ENCODE measurements at regions not wholly inside any gene's neighbourhood (a gene's known extent, or its start where the extent isn't known, plus 50 kb on each side); places are given as distances from the start of the nearest gene placed in this dataset.

DNA sequence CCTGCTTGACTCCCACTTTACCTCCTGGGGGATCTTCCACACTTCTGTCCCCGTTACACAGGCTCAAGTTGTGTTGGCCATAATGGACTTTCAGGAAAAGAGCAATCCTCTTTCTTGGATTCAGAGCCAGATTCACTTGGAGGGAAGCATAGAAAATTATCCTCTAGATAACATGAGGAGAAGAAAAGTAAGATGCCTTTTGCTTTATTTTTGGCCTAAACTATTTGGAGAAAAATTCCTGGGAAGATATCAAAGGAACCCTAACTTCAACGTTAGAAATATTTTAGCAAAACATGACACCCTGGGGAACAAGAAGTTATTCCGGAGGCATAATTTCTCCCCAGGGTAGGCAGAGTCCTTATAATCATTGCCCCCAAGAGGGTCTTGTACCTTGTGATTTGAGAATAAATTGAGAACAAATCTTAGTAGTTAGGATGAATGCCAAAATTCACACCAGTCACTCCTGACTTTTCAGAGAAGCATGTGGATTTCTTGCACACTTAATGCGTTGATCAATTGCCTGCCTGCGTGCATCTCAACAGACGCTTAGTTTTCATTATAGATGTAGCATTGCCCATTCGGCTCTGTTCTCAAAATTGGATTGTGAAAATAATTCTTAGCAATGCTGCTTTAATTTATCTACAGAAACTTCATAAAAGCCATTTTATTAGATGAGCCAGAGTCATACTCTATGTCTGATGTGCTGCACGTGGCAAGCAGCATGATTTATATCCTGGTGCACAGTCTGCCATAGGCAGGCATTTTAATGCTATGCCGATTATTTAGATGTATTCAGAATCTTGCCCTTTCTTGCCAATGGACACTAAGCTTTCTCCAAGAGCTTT lies 224.4 kb downstream of the C7orf25 start:
- Histone ChIP-seq H3K27me3 (no peaks in the 10 kb centered on the region), H3K4me3 (no peak overlapping the region), H3K4me1 (no peaks in the 10 kb centered on the region), H3K27ac (no peak overlapping the region), H3K9me3 (no peaks in the 10 kb centered on the region), H3K36me3 (replicated peaks in 1 of 2; ENCODE audit: insufficient read depth in 1 of 2, low read depth in 2 of 2) (no peaks in the 10 kb centered on the region)
- DNase-seq: no peak
- TF ChIP-seq POLR2A (IDR thresholded peaks at IDR 0.05): no peak
- WGBS, 2 donors: 55 to 63% methylated on average over 9 of the region's 9 CpGs
- ATAC-seq: no peak
- intact Hi-C loops (cut with DNase I): no loop called here

DNA sequence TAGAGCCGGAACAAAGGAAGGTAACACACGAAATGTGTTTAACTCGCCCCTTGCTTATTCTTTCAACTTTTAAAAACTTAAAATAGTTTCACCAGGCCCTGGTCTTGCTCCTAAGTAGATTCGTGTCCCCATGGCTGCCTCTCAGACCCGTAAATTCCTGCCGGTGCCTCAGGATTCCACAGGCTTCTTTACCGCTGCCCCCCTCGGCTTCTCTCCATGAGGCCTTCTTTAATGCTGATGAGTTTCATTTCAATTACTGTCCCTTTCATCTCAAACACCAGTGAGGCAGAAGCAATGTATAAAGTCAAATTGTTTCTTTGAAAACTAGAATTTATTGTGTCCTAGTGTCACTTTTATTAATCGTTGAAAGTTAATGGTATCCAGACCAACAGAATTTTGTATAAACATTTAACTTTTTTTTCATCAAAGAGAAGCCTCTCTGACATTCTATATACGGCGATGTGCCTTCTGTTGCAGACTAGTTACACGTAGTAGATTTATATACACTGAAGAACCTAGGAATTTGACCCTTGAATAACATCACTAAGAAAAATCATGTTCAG lies 225.2 kb downstream of the C7orf25 start:
- no peaks in the 10 kb centered on the region for H3K36me3 ChIP-seq (replicated peaks in 1 of 2; ENCODE audit: insufficient read depth in 1 of 2, low read depth in 2 of 2)
- intact Hi-C loops (cut with DNase I): no loop called here
- H3K27ac ChIP-seq: no peak overlapping the region
- no peaks in the 10 kb centered on the region for H3K9me3 ChIP-seq
- WGBS, 2 donors: 48 to 52% methylated on average over 12 of the region's 12 CpGs
- H3K4me3 ChIP-seq: no peak overlapping the region
- TF ChIP-seq, protein P1, sequence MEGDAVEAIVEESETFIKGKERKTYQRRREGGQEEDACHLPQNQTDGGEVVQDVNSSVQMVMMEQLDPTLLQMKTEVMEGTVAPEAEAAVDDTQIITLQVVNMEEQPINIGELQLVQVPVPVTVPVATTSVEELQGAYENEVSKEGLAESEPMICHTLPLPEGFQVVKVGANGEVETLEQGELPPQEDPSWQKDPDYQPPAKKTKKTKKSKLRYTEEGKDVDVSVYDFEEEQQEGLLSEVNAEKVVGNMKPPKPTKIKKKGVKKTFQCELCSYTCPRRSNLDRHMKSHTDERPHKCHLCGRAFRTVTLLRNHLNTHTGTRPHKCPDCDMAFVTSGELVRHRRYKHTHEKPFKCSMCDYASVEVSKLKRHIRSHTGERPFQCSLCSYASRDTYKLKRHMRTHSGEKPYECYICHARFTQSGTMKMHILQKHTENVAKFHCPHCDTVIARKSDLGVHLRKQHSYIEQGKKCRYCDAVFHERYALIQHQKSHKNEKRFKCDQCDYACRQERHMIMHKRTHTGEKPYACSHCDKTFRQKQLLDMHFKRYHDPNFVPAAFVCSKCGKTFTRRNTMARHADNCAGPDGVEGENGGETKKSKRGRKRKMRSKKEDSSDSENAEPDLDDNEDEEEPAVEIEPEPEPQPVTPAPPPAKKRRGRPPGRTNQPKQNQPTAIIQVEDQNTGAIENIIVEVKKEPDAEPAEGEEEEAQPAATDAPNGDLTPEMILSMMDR (IDR thresholded peaks at IDR 0.05): no peak
- TF ChIP-seq POLR2A (IDR thresholded peaks at IDR 0.05): no peak
- no peaks in the 10 kb centered on the region for H3K27me3 ChIP-seq
- H3K4me1 ChIP-seq: no peaks in the 10 kb centered on the region
- no peak for ATAC-seq
- no peak for DNase-seq

DNA sequence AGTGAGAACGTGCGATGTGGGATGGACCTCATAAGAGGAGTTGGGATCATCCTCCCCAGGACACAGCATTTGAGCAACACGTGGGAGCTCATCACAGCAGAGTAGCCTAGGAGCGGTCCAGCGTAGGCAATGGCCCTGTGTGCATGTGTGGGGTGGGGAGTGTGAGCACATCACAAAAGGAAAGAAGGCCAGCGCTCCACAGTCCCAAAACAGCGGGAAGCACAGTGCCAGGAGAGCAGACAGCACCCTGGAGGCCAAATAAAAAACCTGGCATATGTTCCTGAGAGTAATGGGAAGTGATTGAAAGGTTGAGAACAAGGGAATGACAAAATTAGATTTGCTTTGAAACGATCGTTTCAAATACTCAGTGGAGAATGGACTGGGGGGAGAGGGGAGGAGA lies 226.0 kb downstream of the C7orf25 start:
- H3K9me3 ChIP-seq: no peaks in the 10 kb centered on the region
- H3K36me3 ChIP-seq (replicated peaks in 1 of 2; ENCODE audit: insufficient read depth in 1 of 2, low read depth in 2 of 2): no peaks in the 10 kb centered on the region
- H3K4me1 ChIP-seq: no peaks in the 10 kb centered on the region
- DNase-seq (no peak), ATAC-seq (no peak)
- intact Hi-C loops (cut with DNase I): no loop called here
- 41 to 42% methylated on average over 9 of the region's 9 CpGs for WGBS, 2 donors
- no peaks in the 10 kb centered on the region for H3K27me3 ChIP-seq
- no peak overlapping the region for H3K4me3 ChIP-seq
- no peak for TF ChIP-seq POLR2A (IDR thresholded peaks at IDR 0.05)
- TF ChIP-seq, protein P1 (IDR thresholded peaks at IDR 0.05): no peak
- H3K27ac ChIP-seq: no peak overlapping the region

DNA sequence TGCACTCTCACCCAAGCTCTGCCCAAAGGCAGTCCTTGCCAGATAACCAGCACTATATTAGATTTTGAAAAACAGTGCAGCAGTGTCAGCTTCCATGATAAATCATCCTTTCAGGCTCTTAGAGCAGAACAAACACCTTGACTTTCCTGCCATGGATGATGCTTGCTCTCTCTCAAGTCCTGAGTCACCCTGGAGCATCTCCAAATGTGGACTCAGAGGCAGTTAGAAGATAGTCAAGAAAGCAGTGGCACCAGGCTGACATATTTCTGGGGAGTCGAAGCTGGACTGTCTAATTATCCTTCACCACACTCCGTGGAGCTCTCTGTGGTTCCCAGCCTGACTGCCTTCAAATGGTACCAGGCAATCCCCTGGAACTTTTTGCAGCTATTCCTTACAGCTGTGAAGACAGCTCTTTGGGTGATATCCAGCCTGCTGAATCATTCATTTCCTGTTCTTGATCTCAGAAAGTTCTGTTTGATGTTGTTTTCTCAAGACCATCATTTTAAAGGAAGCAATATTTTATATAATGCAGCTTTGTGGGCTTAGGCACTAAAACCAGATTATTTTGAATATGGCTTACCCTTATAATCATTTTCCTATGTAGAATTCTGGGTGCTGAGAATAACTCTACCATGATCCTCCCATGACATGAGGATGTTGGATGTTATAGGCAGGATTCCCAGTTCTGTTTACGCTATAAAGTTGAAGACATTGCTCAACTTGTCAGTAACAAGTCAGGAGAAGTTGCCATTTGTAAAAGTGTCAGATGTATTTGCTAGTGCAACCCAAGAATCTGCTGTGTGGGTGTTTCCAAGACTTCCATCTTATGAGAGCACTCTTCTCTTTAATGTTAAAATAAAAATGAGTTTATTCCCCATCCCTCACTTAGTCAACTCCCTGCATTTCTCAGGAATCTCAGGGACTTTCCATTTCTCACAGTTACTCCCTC lies 233.8 kb downstream of the C7orf25 start:
- Histone ChIP-seq H3K4me1 (no peaks in the 10 kb centered on the region), H3K36me3 (replicated peaks in 1 of 2; ENCODE audit: insufficient read depth in 1 of 2, low read depth in 2 of 2) (no peaks in the 10 kb centered on the region), H3K4me3 (no peak overlapping the region), H3K27ac (no peak overlapping the region), H3K27me3 (no peaks in the 10 kb centered on the region), H3K9me3 (no peaks in the 10 kb centered on the region)
- ATAC-seq (no peak), DNase-seq (peak in 1 of 4 donors; percentile 8)
- intact Hi-C loops (cut with DNase I): no loop called here
- 32 to 33% methylated on average over 3 of the region's 3 CpGs for WGBS, 2 donors
- TF ChIP-seq, protein P1 (IDR thresholded peaks at IDR 0.05): no peak
- no peak for TF ChIP-seq POLR2A (IDR thresholded peaks at IDR 0.05)

DNA sequence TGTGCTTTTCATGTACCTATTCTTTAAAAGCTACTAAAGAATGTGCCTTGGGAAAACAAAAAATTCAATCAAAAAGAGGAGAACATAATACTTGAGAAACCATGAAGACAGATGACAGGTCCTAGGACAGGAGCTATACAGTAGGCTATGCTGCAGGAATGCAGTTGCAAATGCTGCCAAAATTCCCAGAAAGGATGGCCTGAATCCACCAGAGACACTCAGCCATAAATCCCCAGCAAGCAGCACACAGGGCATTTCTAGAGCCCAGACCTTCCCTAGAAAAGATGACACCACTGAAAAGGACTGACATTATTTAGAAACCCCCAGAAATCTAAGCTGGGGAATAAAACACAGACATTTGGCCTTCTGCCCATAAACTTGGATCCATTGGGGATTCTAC lies 237.3 kb downstream of the C7orf25 start:
- Histone ChIP-seq H3K9me3 (no peaks in the 10 kb centered on the region), H3K36me3 (replicated peaks in 1 of 2; ENCODE audit: insufficient read depth in 1 of 2, low read depth in 2 of 2) (no peaks in the 10 kb centered on the region), H3K4me3 (no peak overlapping the region), H3K27me3 (no peaks in the 10 kb centered on the region), H3K27ac (no peak overlapping the region), H3K4me1 (no peaks in the 10 kb centered on the region)
- ATAC-seq (no peak), DNase-seq (no peak)
- intact Hi-C loops (cut with DNase I): no loop called here
- TF ChIP-seq, protein P1 (IDR thresholded peaks at IDR 0.05): no peak
- no peak for TF ChIP-seq POLR2A (IDR thresholded peaks at IDR 0.05)

All from body of pancreas (tissue), 4 donors.